Gastroesophageal sphincter (tissue), 3 donors: ENCODE measurements at regions not wholly inside any gene's neighbourhood (a gene's known extent, or its start where the extent isn't known, plus 50 kb on each side); places are given as distances from the start of the nearest gene placed in this dataset.

Experiments
- CTCF ChIP-seq, 4 experiments: fragments of 200-600 bp in 2 of 4; fragments of 450-650 bp in 2 of 4; sonication (generic) in 1 of 4; IDR thresholded peaks; one replicate each; pipeline ENCODE4 v1.5.1; 2017 to 2019; ENCODE audit warnings: antibody characterized with exemption in 4 of 4, mild to moderate bottlenecking in 2 of 4, moderate library complexity in 2 of 4
- EP300 ChIP-seq: sonication (generic); formaldehyde crosslinking; IDR thresholded peaks from one replicate; pipeline ENCODE4 v1.6.1; 2017; ENCODE audit warnings: antibody characterized with exemption, mild to moderate bottlenecking
- POLR2A ChIP-seq, 2 donors: fragments of 450-650 bp; IDR thresholded peaks; one replicate each; pipeline ENCODE4 v1.6.1; 2017; ENCODE audit warnings: antibody characterized with exemption in 2 of 2, mild to moderate bottlenecking in 2 of 2, moderate library complexity in 1 of 2
- POLR2AphosphoS5 ChIP-seq: sonication (generic); formaldehyde crosslinking; IDR thresholded peaks from one replicate; pipeline ENCODE4 v1.6.1; 2017; ENCODE audit warnings: antibody characterized with exemption

GRCh38 chr12:24139035-24139434, 189.6 kb upstream of the SOX5 start:
- TF ChIP-seq POLR2A (IDR thresholded peaks at IDR 0.05) (no peak), POLR2AphosphoS5 (no peak), EP300 (no peak), CTCF (IDR thresholded peaks at IDR 0.05) (no peak)
